Activated CD4-positive, CD25-positive, alpha-beta regulatory T cell treated with anti-CD3 and anti-CD28 coated beads, Interleukin-2, amount 50 U/mL, for 72 hours (primary cell): ENCODE measurements at regions not wholly inside any gene's neighbourhood (a gene's known extent, or its start where the extent isn't known, plus 50 kb on each side); places are given as distances from the start of the nearest gene placed in this dataset.
"Not testable (repeated sequence)": the region's sequence is repeated elsewhere in the genome, so short reads cannot be mapped to it uniquely, and the experiment has no call there.

Experiments
- DNase-seq: peaks from one replicate; pipeline ENCODE4 v3.0.0; 2021

GRCh38 chr5:174453690-174454089 lies 270.7 kb upstream of the MSX2 start:
- DNase-seq = no peak

GRCh38 chr5:174454464-174454863 lies 269.9 kb upstream of the MSX2 start:
- no peak for DNase-seq

- no peak for DNase-seq
Measured at GRCh38 chr5:174454890-174455289, 269.5 kb upstream of the MSX2 start.

- no peak for DNase-seq
Measured at GRCh38 chr5:174455301-174455700, 269.1 kb upstream of the MSX2 start.

DNA sequence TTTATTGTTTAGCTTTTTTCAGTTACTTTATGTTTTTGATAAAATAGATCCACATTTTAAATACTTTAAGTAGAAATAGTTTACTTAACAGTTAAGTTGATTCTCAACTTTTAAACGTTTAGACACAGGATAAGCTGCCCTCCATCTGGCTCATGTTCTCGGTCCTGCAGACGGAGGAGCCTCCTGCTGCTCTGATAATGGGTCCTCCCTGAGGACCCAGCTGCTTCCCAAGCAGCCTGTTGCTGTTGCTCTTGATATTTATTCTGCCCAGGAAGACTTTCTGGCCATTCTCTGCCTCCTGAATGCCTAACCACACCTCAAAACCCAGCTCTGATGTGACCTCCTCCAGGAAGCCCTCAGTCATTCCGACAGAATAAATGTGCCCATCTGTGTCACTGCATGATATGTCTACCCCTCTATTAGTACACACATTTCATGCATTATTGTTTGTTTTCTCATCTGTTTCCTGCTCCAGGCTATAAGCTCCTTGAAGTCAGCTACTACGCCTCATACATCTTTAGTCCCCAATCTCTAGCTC lies 267.2 kb upstream of the MSX2 start:
- DNase-seq = no peak

DNA sequence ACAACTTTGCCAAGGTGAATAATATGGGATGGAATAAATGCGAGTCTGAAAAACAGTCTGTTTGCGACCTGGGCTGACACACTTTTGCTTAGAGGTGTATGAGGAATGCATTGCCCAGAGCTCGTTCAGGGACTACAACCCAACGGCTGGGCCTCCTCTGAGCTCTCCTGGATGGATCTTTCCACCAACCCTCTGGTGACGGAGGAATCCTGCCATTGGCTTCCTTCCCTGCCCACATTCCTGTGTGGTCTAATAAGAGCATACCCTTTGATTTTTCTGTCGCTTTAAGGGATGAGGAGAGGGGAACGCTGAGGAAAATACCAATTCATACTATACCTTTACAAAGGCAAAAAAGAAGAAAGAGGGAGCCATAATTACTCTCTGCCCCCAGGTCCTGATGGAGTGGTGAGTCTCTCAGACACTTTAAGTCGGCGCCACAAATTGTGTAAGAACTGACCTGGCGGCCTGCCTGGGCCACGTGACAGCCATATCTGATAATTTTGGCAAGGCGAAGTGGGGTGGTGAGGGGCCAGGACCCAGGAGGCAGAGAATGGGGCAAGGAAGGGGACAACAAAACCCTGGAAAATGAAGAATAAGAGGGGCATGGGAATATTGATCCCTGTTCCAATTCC lies 265.2 kb upstream of the MSX2 start:
- no peak for DNase-seq

- DNase-seq = no peak
Measured at GRCh38 chr5:174459832-174460448, 264.4 kb upstream of the MSX2 start.

DNA sequence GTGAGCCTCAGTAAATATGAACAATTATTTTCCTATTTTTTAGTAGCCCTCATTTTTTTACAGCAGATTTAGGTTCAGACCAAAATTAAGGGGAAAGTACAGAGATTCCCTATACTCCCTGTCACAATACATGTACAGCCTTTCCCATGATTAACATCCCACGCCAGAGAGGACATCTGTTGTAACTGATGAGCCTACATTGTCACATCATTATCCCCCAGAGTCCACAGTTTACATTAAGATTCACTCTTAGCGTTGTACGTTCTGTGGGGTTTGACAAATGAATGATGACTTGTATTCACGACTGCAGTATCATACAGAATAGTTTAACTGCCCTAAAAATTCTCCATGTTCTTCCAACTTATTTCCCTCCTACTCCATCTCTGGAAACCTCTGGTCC lies 262.3 kb upstream of the MSX2 start:
- DNase-seq = no peak

GRCh38 chr5:174464504-174465165 lies 259.7 kb upstream of the MSX2 start:
- DNase-seq = no peak

DNA sequence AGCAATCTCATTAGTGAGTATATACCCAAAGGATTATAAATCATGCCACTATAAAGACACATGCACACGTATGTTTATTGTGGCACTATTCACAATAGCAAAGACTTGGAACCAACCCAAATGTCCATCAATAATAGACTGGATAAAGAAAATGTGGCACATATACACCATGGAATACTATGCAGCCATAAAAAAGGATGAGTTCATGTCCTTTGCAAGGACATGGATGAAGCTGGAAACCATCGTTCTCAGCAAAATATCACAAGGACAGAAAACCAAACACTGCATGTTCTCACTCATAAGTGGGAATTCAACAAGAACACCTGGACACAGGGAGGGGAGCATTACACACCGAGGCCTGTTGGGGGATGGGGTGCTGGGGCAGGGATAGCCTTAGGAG lies 252.9 kb upstream of the MSX2 start:
- not testable (repeated sequence) for DNase-seq

DNA sequence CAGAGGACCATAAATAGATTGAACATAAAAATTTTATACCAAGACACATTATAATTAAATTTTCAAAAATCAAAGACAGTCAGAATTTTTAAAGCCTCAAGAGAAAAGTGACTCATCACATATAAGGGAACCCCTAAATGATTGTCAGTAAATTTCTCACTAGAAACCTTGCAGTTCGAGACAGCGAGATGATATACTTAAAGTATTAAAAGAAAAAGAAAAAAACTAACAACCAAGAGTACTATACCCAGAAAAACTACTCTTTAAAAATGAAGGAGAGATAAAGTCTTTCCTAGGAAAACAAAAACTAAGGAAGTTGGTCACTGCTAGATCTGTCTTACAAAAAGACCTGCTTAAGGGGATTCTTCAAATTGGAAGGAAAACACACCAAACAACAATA lies 251.4 kb upstream of the MSX2 start:
- DNase-seq = no peak

DNA sequence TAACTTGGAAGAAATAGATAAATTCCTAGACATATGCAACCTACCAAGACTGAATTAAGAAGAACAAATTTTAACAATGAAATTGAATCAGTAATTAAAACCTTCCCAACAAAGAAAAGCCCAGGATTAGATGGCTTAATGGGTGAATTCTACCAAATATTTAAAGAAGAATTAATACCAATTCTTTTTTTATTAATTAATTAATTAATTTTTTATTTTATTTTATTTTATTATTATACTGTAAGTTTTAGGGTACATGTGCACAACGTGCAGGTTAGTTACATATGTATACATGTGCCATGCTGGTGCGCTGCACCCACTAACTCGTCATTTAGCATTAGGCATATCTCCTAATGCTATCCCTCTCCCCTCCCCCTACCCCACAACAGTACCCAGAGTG lies 248.4 kb upstream of the MSX2 start:
- DNase-seq = not testable (repeated sequence)

DNA sequence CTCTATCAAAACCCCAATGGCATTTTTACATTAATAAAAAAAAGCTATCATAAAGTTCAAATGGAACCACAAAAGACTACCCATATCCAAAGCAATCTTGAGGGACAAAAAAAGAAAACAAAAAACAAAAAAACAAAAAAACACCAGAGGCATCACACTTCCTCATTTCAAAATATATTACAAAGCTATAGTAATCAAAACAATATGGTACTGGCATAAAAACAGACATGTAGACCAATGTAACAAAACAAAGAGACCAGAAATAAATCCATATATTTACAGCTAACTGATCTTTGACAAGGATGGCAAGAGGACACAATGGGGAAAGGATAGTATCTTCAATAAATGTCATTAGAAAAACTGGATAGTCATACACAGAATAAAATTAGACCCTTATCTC lies 245.1 kb upstream of the MSX2 start:
- DNase-seq = no peak

DNA sequence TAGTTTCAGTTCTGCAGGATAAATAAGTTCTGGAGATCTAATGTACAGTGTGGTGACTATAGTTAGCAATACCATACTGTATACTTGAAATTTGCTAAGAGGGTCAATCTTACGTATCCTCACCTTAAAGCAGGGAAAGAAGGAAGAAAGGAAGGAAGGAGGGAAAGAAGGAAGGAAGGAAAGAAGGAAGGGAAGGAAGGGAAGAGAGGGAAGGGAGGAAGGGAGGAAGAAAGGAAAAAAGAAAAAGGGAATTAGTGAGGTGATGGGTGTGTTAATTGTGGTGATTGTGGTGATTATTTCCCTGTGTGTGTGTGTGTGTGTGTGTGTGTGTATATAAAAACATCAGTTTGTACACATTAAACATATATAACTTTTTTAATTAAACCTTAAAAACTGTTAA lies 242.6 kb upstream of the MSX2 start:
- DNase-seq = no peak

DNA sequence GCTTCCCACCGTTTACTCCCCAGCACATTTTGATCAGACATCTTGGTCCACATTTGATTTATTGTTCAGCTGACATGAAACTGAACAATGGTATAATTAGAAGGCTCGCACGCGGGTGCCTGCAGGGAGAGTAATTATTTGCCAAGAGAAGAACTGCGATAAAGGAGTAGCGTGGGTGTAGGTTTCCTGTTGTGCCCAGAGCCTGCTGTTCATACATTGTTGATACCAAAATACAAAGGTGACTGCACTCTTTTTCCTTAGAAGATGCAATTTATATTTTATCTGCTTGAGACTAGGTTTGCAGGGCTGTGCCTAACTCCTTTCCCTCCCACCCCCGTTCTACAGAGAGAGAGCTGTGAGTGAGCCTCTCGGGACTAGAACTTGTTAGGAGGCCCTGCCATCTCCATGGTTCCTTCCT lies 241.8 kb upstream of the MSX2 start:
- no peak for DNase-seq

- no peak for DNase-seq
Measured at GRCh38 chr5:174483411-174483810, 241.0 kb upstream of the MSX2 start.

DNA sequence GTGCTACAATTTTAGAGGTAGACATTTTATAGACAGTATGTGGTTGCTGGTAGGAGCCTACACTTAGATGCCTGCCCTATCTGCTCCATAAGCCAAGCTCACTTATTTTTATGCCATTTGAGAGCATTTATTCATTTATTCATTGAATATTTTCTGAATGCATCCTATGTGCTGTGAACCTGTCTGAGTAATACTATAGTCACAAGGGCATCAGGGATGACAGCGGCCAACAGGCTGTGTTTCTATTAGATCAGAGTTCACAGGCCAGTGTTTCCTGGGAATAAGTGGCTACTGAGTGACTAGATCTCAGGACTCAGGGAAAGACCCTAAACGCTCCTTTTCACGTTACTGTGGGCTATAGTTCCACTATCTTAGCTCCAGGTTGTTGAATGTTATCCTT lies 235.2 kb upstream of the MSX2 start:
- no peak for DNase-seq

- DNase-seq = no peak
Measured at GRCh38 chr5:174489920-174490597, 234.3 kb upstream of the MSX2 start.

DNA sequence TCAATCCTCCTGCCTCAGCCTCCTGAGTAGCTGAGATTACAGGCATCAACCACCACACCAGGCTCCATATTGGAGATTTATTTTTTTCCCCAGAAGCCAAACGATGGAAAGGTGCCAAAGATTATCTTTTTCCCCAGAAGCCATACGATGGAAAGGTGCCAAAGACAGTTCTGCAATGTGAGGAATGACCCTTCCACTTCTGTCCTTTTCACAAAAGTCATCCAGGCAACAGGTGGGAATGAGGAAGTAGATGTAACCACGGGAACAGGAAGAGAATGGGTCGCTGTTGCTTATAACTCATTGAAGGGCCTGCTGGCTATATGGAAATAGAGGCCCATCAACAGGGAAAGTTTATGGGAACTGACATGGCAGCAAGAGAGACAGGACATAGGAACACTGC lies 233.7 kb upstream of the MSX2 start:
- no peak for DNase-seq

GRCh38 chr5:174491265-174491664 lies 233.1 kb upstream of the MSX2 start:
- DNase-seq = no peak

- no peak for DNase-seq
Measured at GRCh38 chr5:174491761-174492350, 232.5 kb upstream of the MSX2 start.

GRCh38 chr5:174493530-174493929 lies 230.9 kb upstream of the MSX2 start:
- DNase-seq = no peak

DNA sequence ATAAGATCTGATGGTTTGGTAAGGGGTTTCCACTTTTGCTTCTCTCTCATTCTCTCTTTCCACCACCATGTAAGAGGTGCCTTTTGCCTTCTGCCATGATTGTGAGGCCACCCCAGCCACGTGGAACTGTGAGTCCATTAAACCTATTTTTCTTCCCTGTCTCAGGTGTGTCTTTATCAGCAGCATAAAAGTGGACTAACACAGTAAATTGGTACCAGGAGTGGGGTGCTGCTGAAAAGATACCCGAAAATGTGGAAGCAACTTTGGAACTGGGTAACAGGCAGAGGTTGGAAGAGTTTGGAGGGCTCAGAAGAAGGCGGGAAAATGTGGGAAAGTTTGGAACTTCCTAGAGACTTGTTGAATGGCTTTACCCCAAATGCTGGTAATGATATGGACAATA lies 226.4 kb upstream of the MSX2 start:
- not testable (repeated sequence) for DNase-seq
